BLaER1 (cell line): ENCODE measurements at regions not wholly inside any gene's neighbourhood (a gene's known extent, or its start where the extent isn't known, plus 50 kb on each side); places are given as distances from the start of the nearest gene placed in this dataset.

Experiments used
- H3K27ac ChIP-seq: shearing (Covaris generic); formaldehyde crosslinking; 2 replicates; pipeline ENCODE4 v1.8.1; 2022
- H3K27me3 ChIP-seq: shearing (Covaris generic); formaldehyde crosslinking; 2 replicates; pipeline ENCODE4 v1.8.1; 2022
- H3K36me3 ChIP-seq: shearing (Covaris generic); formaldehyde crosslinking; 2 replicates; pipeline ENCODE4 v1.8.1; 2022
- H3K4me1 ChIP-seq: shearing (Covaris generic); formaldehyde crosslinking; 2 replicates; pipeline ENCODE4 v1.8.1; 2022
- H3K4me2 ChIP-seq: shearing (Covaris generic); formaldehyde crosslinking; 2 replicates; pipeline ENCODE4 v1.8.1; 2022
- H3K4me3 ChIP-seq: shearing (Covaris generic); formaldehyde crosslinking; 2 replicates; pipeline ENCODE4 v1.8.1; 2022
- H3K9ac ChIP-seq: shearing (Covaris generic); formaldehyde crosslinking; 2 replicates; pipeline ENCODE4 v1.8.1; 2022
- H3K9me3 ChIP-seq: shearing (Covaris generic); formaldehyde crosslinking; 2 replicates; pipeline ENCODE4 v1.8.1; 2022
- H4K20me1 ChIP-seq: shearing (Covaris generic); formaldehyde crosslinking; 2 replicates; pipeline ENCODE4 v1.8.1; 2022
- Cebpa-rat ChIP-seq: shearing (Covaris generic); IDR thresholded peaks from 2 replicates; pipeline ENCODE4 v1.8.1; 2022

GRCh38 chr16:13392341-13392740, 490.9 kb downstream of the SHISA9 start:
- no peak overlapping the region for H3K4me3 ChIP-seq

GRCh38 chr16:13393816-13394215, 492.4 kb downstream of the SHISA9 start:
- H3K4me1 ChIP-seq, result peaks cover 27% of the 10 kb centered on the region
- no peak overlapping the region for H3K27ac ChIP-seq
- no peak overlapping the region for H3K9ac ChIP-seq
- no peaks in the 10 kb centered on the region for H4K20me1 ChIP-seq
- H3K27me3 ChIP-seq, result no peaks in the 10 kb centered on the region
- no peaks in the 10 kb centered on the region for H3K36me3 ChIP-seq
- H3K4me3 ChIP-seq, result no peak overlapping the region
- TF ChIP-seq Cebpa-rat, result no peak
- H3K9me3 ChIP-seq, result no peaks in the 10 kb centered on the region
- H3K4me2 ChIP-seq, result no peak overlapping the region

More at GRCh38 chr16:13392341-13392740, 490.9 kb downstream of the SHISA9 start:
- Histone ChIP-seq H4K20me1 (no peaks in the 10 kb centered on the region), H3K27ac (no peak overlapping the region), H3K4me2 (no peak overlapping the region), H3K9ac (no peak overlapping the region), H3K27me3 (no peaks in the 10 kb centered on the region), H3K36me3 (no peaks in the 10 kb centered on the region), H3K4me1 (peaks cover 27% of the 10 kb centered on the region), H3K9me3 (0 out of 2 replicates have a peak, but pooled peaks cover 6% of the 10 kb centered on the region)
- no peak for TF ChIP-seq Cebpa-rat

GRCh38 chr16:13394488-13394887, 493.1 kb downstream of the SHISA9 start:
- no peak overlapping the region for H3K4me3 ChIP-seq
- no peak overlapping the region for H3K4me2 ChIP-seq
- H3K9me3 ChIP-seq, result no peaks in the 10 kb centered on the region
- H3K27me3 ChIP-seq, result no peaks in the 10 kb centered on the region
- no peak for TF ChIP-seq Cebpa-rat
- H3K36me3 ChIP-seq, result no peaks in the 10 kb centered on the region
- H3K9ac ChIP-seq, result no peak overlapping the region
- no peak overlapping the region for H3K27ac ChIP-seq
- peaks cover 21% of the 10 kb centered on the region for H3K4me1 ChIP-seq
- no peaks in the 10 kb centered on the region for H4K20me1 ChIP-seq

- H3K9me3 ChIP-seq, result no peaks in the 10 kb centered on the region
- no peak overlapping the region for H3K27ac ChIP-seq
- no peaks in the 10 kb centered on the region for H3K36me3 ChIP-seq
- no peaks in the 10 kb centered on the region for H3K4me1 ChIP-seq
- no peak overlapping the region for H3K4me3 ChIP-seq
- no peak overlapping the region for H3K9ac ChIP-seq
- TF ChIP-seq Cebpa-rat, result no peak
- no peaks in the 10 kb centered on the region for H4K20me1 ChIP-seq
- H3K27me3 ChIP-seq, result no peaks in the 10 kb centered on the region
- H3K4me2 ChIP-seq, result no peak overlapping the region
Observed at GRCh38 chr16:13397126-13397525, 495.7 kb downstream of the SHISA9 start.

- no peak overlapping the region for H3K4me3 ChIP-seq
- no peaks in the 10 kb centered on the region for H3K36me3 ChIP-seq
- no peak overlapping the region for H3K27ac ChIP-seq
- H3K4me1 ChIP-seq, result no peaks in the 10 kb centered on the region
- no peak overlapping the region for H3K4me2 ChIP-seq
- TF ChIP-seq Cebpa-rat, result no peak
- no peaks in the 10 kb centered on the region for H3K27me3 ChIP-seq
- no peaks in the 10 kb centered on the region for H3K9me3 ChIP-seq
- H3K9ac ChIP-seq, result no peak overlapping the region
- H4K20me1 ChIP-seq, result no peaks in the 10 kb centered on the region
Observed at GRCh38 chr16:13401641-13402040, 500.2 kb downstream of the SHISA9 start.

GRCh38 chr16:13402601-13403000, 501.2 kb downstream of the SHISA9 start:
- no peak overlapping the region for H3K27ac ChIP-seq
- H3K4me3 ChIP-seq, result no peak overlapping the region
- no peaks in the 10 kb centered on the region for H3K36me3 ChIP-seq
- H3K9me3 ChIP-seq, result no peaks in the 10 kb centered on the region
- no peaks in the 10 kb centered on the region for H3K4me1 ChIP-seq
- H4K20me1 ChIP-seq, result no peaks in the 10 kb centered on the region
- H3K9ac ChIP-seq, result no peak overlapping the region
- no peaks in the 10 kb centered on the region for H3K27me3 ChIP-seq
- H3K4me2 ChIP-seq, result no peak overlapping the region
- no peak for TF ChIP-seq Cebpa-rat

- Histone ChIP-seq H3K4me3 (no peak overlapping the region), H3K27me3 (no peaks in the 10 kb centered on the region), H3K9ac (no peak overlapping the region), H3K27ac (no peak overlapping the region), H3K4me1 (no peaks in the 10 kb centered on the region), H3K9me3 (no peaks in the 10 kb centered on the region), H4K20me1 (no peaks in the 10 kb centered on the region), H3K4me2 (no peak overlapping the region), H3K36me3 (no peaks in the 10 kb centered on the region)
- TF ChIP-seq Cebpa-rat, result no peak
Observed at GRCh38 chr16:13403326-13403725, 501.9 kb downstream of the SHISA9 start.

- no peaks in the 10 kb centered on the region for H3K27me3 ChIP-seq
- TF ChIP-seq Cebpa-rat, result no peak
- no peak overlapping the region for H3K4me2 ChIP-seq
- 0 out of 2 replicates have a peak, but pooled peaks cover 5% of the 10 kb centered on the region for H3K9me3 ChIP-seq
- no peaks in the 10 kb centered on the region for H4K20me1 ChIP-seq
- no peak overlapping the region for H3K9ac ChIP-seq
- no peak overlapping the region for H3K27ac ChIP-seq
- no peaks in the 10 kb centered on the region for H3K4me1 ChIP-seq
- no peaks in the 10 kb centered on the region for H3K36me3 ChIP-seq
- H3K4me3 ChIP-seq, result no peak overlapping the region
Observed at GRCh38 chr16:13414154-13414553, 505.8 kb upstream of the ERCC4 start.

- TF ChIP-seq Cebpa-rat, result no peak
- H3K4me3 ChIP-seq, result no peak overlapping the region
- peaks cover 9% of the 10 kb centered on the region for H3K4me1 ChIP-seq
- 0 out of 2 replicates have a peak, but pooled peaks cover 5% of the 10 kb centered on the region for H3K9me3 ChIP-seq
- H3K36me3 ChIP-seq, result no peaks in the 10 kb centered on the region
- no peaks in the 10 kb centered on the region for H4K20me1 ChIP-seq
- H3K27ac ChIP-seq, result no peak overlapping the region
- H3K27me3 ChIP-seq, result no peaks in the 10 kb centered on the region
- H3K9ac ChIP-seq, result no peak overlapping the region
- H3K4me2 ChIP-seq, result no peak overlapping the region
Observed at GRCh38 chr16:13419589-13419988, 500.4 kb upstream of the ERCC4 start.

- Histone ChIP-seq H4K20me1 (no peaks in the 10 kb centered on the region), H3K27me3 (no peaks in the 10 kb centered on the region), H3K27ac (no peak overlapping the region), H3K36me3 (no peaks in the 10 kb centered on the region), H3K9me3 (no peaks in the 10 kb centered on the region), H3K4me2 (peak overlapping the region; percentile 35), H3K4me1 (peaks cover 27% of the 10 kb centered on the region), H3K9ac (no peak overlapping the region), H3K4me3 (no peak overlapping the region)
- TF ChIP-seq Cebpa-rat, result no peak
Observed at GRCh38 chr16:13421726-13422125, 498.2 kb upstream of the ERCC4 start.

GRCh38 chr16:13425836-13426235, 494.1 kb upstream of the ERCC4 start:
- TF ChIP-seq Cebpa-rat, result no peak
- Histone ChIP-seq H4K20me1 (no peaks in the 10 kb centered on the region), H3K4me3 (no peak overlapping the region), H3K36me3 (no peaks in the 10 kb centered on the region), H3K9me3 (no peaks in the 10 kb centered on the region), H3K4me2 (peak overlapping the region; percentile 56), H3K27ac (peak overlapping the region; percentile 67), H3K27me3 (no peaks in the 10 kb centered on the region), H3K4me1 (peaks cover 39% of the 10 kb centered on the region), H3K9ac (no peak overlapping the region)
